Glutamatergic neuron (in vitro differentiated cells): ENCODE measurements at regions not wholly inside any gene's neighbourhood (a gene's known extent, or its start where the extent isn't known, plus 50 kb on each side); places are given as distances from the start of the nearest gene placed in this dataset.

Source experiments
- DNase-seq: peaks from one replicate; pipeline ENCODE4 v3.0.0; 2022
- H3K27ac Mint-ChIP-seq: one replicate; pipeline ENCODE4 v1.8.0; 2020; ENCODE audit warnings: mild to moderate bottlenecking, mixed read lengths, inconsistent platforms; ENCODE audit not compliant: unreplicated experiment
- H3K27me3 Mint-ChIP-seq: one replicate; pipeline ENCODE4 v1.8.0; 2020; ENCODE audit warnings: mild to moderate bottlenecking, moderate library complexity, mixed read lengths, inconsistent platforms; ENCODE audit not compliant: unreplicated experiment
- H3K36me3 Mint-ChIP-seq: one replicate; pipeline ENCODE4 v1.8.0; 2020; ENCODE audit warnings: mild to moderate bottlenecking, mixed read lengths, inconsistent platforms; ENCODE audit not compliant: unreplicated experiment
- H3K4me1 Mint-ChIP-seq: one replicate; pipeline ENCODE4 v1.8.0; 2020; ENCODE audit warnings: mild to moderate bottlenecking, low read depth, mixed read lengths, inconsistent platforms; ENCODE audit not compliant: unreplicated experiment
- H3K4me3 Mint-ChIP-seq: one replicate; pipeline ENCODE4 v1.8.0; 2020; ENCODE audit warnings: mild to moderate bottlenecking, mixed read lengths, inconsistent platforms; ENCODE audit not compliant: unreplicated experiment
- H3K9me3 Mint-ChIP-seq: one replicate; pipeline ENCODE4 v1.8.0; 2020; ENCODE audit warnings: mild to moderate bottlenecking, moderate library complexity, mixed read lengths, inconsistent platforms; ENCODE audit not compliant: unreplicated experiment
- TF ChIP-seq, protein P1 (sequence below): fragments of 200-600 bp; sonication (generic); IDR thresholded peaks from one replicate; pipeline ENCODE4 v1.5.0; 2021; ENCODE audit not compliant: partially characterized antibody, unreplicated experiment

GRCh38 chr16:54467398-54467797 is 180.8 kb upstream of the IRX3 start:
- Mint-ChIP-seq H3K4me3 (no peak overlapping the region), H3K4me1 (no peaks in the 10 kb centered on the region), H3K27me3 (no peaks in the 10 kb centered on the region), H3K27ac (no peak overlapping the region), H3K36me3 (peaks cover 7% of the 10 kb centered on the region), H3K9me3 (peaks cover 4% of the 10 kb centered on the region)
- TF ChIP-seq, protein P1, sequence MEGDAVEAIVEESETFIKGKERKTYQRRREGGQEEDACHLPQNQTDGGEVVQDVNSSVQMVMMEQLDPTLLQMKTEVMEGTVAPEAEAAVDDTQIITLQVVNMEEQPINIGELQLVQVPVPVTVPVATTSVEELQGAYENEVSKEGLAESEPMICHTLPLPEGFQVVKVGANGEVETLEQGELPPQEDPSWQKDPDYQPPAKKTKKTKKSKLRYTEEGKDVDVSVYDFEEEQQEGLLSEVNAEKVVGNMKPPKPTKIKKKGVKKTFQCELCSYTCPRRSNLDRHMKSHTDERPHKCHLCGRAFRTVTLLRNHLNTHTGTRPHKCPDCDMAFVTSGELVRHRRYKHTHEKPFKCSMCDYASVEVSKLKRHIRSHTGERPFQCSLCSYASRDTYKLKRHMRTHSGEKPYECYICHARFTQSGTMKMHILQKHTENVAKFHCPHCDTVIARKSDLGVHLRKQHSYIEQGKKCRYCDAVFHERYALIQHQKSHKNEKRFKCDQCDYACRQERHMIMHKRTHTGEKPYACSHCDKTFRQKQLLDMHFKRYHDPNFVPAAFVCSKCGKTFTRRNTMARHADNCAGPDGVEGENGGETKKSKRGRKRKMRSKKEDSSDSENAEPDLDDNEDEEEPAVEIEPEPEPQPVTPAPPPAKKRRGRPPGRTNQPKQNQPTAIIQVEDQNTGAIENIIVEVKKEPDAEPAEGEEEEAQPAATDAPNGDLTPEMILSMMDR: no peak
- no peak for DNase-seq

DNA sequence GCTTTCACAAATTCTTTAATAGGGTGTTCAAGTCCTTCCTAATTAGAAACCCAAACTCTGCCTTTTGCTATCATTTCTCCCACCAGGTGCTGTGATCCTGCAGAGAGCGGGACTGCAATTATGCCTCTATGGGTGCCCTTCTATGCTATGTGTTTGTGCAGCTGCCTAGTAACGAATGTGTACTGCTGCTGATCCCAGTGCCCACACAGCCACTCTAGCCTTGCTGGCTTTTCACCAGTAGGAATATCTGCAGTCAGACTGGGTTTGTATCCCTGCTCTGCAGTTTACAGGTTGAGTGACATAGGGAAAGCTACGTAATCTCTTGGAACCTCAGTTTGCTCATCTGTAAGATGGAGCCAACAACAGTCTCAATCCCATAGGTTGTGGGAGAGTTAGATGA is 179.6 kb upstream of the IRX3 start:
- Mint-ChIP-seq H3K27me3 (no peaks in the 10 kb centered on the region), H3K4me3 (no peak overlapping the region), H3K9me3 (peaks cover 4% of the 10 kb centered on the region), H3K4me1 (no peaks in the 10 kb centered on the region), H3K36me3 (peaks cover 7% of the 10 kb centered on the region), H3K27ac (no peak overlapping the region)
- no peak for DNase-seq
- TF ChIP-seq, protein P1: no peak

- TF ChIP-seq, protein P1: no peak
- Mint-ChIP-seq H3K36me3 (peaks cover 7% of the 10 kb centered on the region), H3K27ac (no peak overlapping the region), H3K4me1 (no peaks in the 10 kb centered on the region), H3K27me3 (no peaks in the 10 kb centered on the region), H3K9me3 (peaks cover 4% of the 10 kb centered on the region), H3K4me3 (no peak overlapping the region)
- no peak for DNase-seq
Observed at GRCh38 chr16:54465063-54465462, 178.5 kb upstream of the IRX3 start.

DNA sequence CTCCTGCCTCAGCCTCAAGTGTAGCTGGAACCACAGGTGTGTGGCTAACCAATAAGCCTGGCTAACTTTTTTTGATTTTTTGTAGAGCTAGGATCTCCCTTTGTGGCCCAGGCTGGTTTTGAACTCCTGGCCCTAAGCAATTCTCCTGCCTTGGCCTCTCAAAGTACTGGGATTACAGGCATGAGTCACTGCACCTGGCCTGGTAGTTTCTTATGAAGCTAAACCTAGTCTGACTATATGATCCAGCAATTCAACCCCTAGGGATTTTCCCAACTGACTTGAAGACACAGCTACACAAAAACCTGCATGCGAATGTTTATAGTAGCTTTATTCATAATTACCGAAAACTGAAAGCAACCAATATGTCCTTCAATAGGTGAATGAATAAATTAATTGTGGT is 176.2 kb upstream of the IRX3 start:
- no peak overlapping the region for H3K4me3 Mint-ChIP-seq
- H3K27me3 Mint-ChIP-seq: no peaks in the 10 kb centered on the region
- peaks cover 7% of the 10 kb centered on the region for H3K36me3 Mint-ChIP-seq
- TF ChIP-seq, protein P1: no peak
- H3K27ac Mint-ChIP-seq: no peak overlapping the region
- H3K4me1 Mint-ChIP-seq: no peaks in the 10 kb centered on the region
- H3K9me3 Mint-ChIP-seq: peaks cover 4% of the 10 kb centered on the region
- no peak for DNase-seq

- H3K27me3 Mint-ChIP-seq: no peaks in the 10 kb centered on the region
Observed at GRCh38 chr16:54462151-54462651, 175.6 kb upstream of the IRX3 start.

More at GRCh38 chr16:54462151-54462651, 175.6 kb upstream of the IRX3 start:
- DNase-seq: no peak
- TF ChIP-seq, protein P1: no peak
- H3K4me1 Mint-ChIP-seq: no peaks in the 10 kb centered on the region
- peaks cover 7% of the 10 kb centered on the region for H3K36me3 Mint-ChIP-seq
- no peak overlapping the region for H3K4me3 Mint-ChIP-seq
- peaks cover 4% of the 10 kb centered on the region for H3K9me3 Mint-ChIP-seq
- H3K27ac Mint-ChIP-seq: no peak overlapping the region
